GM20431 (cell line): ENCODE measurements at regions not wholly inside any gene's neighbourhood (a gene's known extent, or its start where the extent isn't known, plus 50 kb on each side); places are given as distances from the start of the nearest gene placed in this dataset.
"Not testable (repeated sequence)": the region's sequence is repeated elsewhere in the genome, so short reads cannot be mapped to it uniquely, and the experiment has no call there.

ENCODE experiments used
- in situ Hi-C: fragments of 300-500 bp; cut with MseI, MboI; formaldehyde crosslinking; loops from one replicate; pipeline ENCODE4 v1.15.0; 2020; ENCODE audit warnings: low sequenced_read_pairs; ENCODE audit not compliant: unreplicated experiment

- in situ Hi-C loops = loop anchor here (25.0 kb wide), 1 partner anchor 250 kb away; the partner anchor contains the start of gene IL1RN
Measured at GRCh38 chr2:113386780-113387433, 50.6 kb upstream of the ZNG1B start.

DNA sequence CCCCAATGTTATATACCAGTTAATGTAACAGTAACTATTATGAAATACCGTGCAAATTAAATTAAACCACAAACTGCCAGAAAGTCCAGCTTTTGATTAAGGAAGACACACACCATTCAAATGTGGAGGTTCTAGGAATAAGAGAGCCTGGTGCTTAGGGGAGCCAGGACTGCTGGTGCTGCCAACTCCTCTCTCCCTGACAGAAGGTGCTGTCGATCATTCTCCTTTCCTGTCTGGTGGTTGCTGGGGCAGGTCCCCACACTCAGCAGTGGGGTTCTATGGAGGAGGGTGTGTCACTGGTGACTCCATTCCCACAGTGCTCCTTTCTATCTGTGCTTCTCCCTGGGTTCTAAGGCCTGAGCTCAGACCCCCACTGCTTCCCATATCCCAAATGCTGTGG, 57.9 kb upstream of the ZNG1B start:
- in situ Hi-C loops = loop anchor here (25.0 kb wide), 1 partner anchor 242 kb away; the partner anchor contains the start of gene IL1RN

GRCh38 chr2:113376913-113377445, 60.5 kb upstream of the ZNG1B start:
- in situ Hi-C loops = loop anchor here (25.0 kb wide), 1 partner anchor 240 kb away; the partner anchor contains the start of gene IL1RN

GRCh38 chr2:113376253-113376912, 61.1 kb upstream of the ZNG1B start:
- in situ Hi-C loops = loop anchor here (25.0 kb wide), 1 partner anchor 239 kb away; the partner anchor contains the start of gene IL1RN

GRCh38 chr2:113374857-113375256, 62.6 kb upstream of the ZNG1B start:
- in situ Hi-C loops = loop anchor here (25.0 kb wide), 1 partner anchor 238 kb away; the partner anchor contains the start of gene IL1RN

DNA sequence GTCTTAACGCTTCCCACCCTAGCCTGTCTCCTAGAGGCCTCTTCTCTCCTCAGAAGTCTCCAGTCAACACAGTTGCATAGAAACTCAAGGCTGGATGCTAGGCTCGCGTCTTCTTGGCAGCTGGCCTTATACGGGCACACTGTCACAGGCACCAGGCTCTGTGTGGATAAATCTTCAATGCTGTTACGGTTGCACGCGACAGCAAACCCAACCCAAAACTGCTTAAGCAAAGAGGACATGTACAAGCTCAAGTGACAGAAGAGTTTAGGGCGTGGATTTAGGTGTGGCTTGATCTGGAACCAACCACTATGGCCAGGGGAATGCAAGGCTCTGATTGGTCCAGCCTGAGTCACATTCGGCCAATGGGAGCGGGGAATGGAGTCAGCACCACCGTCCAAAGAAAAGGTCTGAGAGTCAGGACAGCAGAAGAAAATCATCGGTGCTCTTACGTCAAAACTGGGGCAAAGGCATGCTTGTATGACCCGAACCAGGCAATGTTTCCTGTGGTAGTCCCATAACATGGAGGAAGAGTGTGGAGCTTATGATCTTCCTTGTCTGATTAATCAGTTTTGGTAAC, 65.1 kb upstream of the ZNG1B start:
- in situ Hi-C loops = not testable (repeated sequence)

- in situ Hi-C loops = no loop called here
Measured at GRCh38 chr2:113370478-113371091, 66.9 kb upstream of the ZNG1B start.

- in situ Hi-C loops = no loop called here
Measured at GRCh38 chr2:113370030-113370429, 67.5 kb upstream of the ZNG1B start.

GRCh38 chr2:113368581-113368980, 68.9 kb upstream of the ZNG1B start:
- in situ Hi-C loops = not testable (repeated sequence)

DNA sequence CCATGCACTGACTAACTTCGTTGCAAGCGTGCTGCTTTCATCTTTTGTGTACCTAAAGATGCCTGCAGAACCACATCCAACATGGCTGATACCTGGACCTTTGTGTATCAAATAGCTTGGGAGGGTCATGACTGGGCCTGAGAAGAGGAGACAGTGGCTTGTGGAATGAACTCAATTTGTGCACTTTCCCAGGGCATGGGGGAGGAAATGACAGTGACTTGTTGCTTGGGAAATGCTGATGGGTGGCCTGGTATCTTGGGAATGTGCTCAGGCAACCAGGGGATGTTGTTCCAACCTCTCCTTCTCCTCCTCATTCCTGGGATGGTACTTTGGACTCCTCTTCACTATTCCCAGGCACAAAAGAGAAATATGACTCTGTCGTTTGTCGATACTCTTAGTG, 70.7 kb upstream of the ZNG1B start:
- in situ Hi-C loops = not testable (repeated sequence)

DNA sequence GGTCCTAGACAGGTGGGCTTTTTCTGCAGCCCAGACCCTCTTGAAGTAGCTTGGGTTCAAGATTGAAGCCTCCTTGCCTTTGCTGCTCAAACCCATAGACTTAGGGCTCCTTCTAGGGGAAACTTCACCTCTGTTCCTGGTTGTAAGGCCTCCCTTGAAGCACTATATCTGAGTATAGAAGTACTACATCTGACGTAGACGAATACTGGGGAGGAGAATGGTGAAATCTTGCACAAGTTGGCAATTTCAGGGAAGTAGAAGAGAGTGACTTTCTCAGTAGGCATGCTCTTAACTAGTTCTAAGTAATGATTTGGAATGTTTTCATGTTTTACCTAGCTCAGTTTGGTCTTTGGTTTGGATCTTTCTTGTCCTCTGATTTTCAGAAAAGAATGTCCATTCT, 71.7 kb upstream of the ZNG1B start:
- in situ Hi-C loops = not testable (repeated sequence)

GRCh38 chr2:113365290-113365689, 72.2 kb upstream of the ZNG1B start:
- in situ Hi-C loops = not testable (repeated sequence)

- in situ Hi-C loops = no loop called here
Measured at GRCh38 chr2:113361051-113361450, 76.4 kb upstream of the ZNG1B start.

DNA sequence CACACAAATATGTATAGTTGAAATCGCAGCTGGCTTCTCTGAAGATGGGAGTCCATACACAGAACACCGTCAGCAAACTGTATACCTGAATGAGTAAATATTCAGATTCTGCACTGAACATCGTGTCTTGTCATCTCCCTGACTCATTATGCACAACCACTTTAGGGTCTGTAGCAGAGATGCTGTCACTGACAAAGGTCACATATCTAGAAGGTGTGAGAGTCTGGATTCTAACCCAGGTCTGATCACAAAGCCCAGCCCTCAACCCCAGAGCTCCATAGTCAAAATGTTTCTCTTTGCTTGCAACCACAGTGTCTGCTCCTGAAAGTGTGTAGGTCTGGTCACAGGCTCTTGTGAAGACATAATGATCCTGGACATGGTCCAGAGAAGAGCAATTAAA, 78.3 kb upstream of the PAX8 start:
- in situ Hi-C loops = no loop called here

DNA sequence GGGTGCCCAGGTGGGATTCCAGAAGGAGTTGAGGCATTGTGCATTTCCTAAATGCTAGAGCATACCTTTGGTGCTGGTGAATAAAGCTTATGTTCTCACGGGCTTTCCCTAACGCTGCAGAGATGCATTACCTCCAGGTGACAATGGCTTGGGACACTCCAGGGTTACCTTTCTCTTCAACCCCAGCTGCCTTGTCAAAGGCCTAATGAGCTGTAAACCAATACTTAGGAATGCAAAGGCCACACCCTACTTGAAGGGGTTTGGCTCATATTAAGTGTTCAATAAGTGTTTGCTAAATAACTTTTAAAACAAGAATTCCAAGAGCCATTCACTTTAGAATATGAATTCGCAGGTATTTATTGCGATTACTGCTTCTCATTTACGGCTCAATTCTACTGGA, 77.6 kb upstream of the PAX8 start:
- in situ Hi-C loops = not testable (repeated sequence)

GRCh38 chr2:113355339-113356015, 76.8 kb upstream of the PAX8 start:
- in situ Hi-C loops = not testable (repeated sequence)

- in situ Hi-C loops = no loop called here
Measured at GRCh38 chr2:113351375-113352355, 72.9 kb upstream of the PAX8 start.

GRCh38 chr2:113343800-113344199, 65.1 kb upstream of the PAX8 start:
- in situ Hi-C loops = not testable (repeated sequence)

GRCh38 chr2:113342650-113343049, 63.9 kb upstream of the PAX8 start:
- in situ Hi-C loops = no loop called here
